Left ventricle myocardium inferior (tissue), 1 donor: ENCODE measurements at regions not wholly inside any gene's neighbourhood (a gene's known extent, or its start where the extent isn't known, plus 50 kb on each side); places are given as distances from the start of the nearest gene placed in this dataset.
"Not testable (repeated sequence)": the region's sequence is repeated elsewhere in the genome, so short reads cannot be mapped to it uniquely, and the experiment has no call there.

Experiments used
- DNase-seq: peaks from one replicate; pipeline ENCODE4 v3.0.0-alpha.2; 2020
- H3K27ac ChIP-seq: fragments of 200-600 bp; replicated peaks from 2 replicates; pipeline ENCODE4 v1.8.0; 2021
- H3K27me3 ChIP-seq: fragments of 200-600 bp; 2 replicates; pipeline ENCODE4 v1.8.0; 2021; ENCODE audit warnings: low read depth
- H3K36me3 ChIP-seq: fragments of 200-600 bp; 2 replicates; pipeline ENCODE4 v1.8.0; 2021
- H3K4me1 ChIP-seq: fragments of 200-600 bp; 2 replicates; pipeline ENCODE4 v1.8.0; 2021
- H3K4me3 ChIP-seq: fragments of 200-600 bp; 2 replicates; pipeline ENCODE4 v1.8.0; 2021; ENCODE audit warnings: mild to moderate bottlenecking, moderate library complexity
- H3K9me3 ChIP-seq: fragments of 200-600 bp; replicated peaks from 2 replicates; pipeline ENCODE4 v1.8.0; 2021
- intact Hi-C: fragments of 100-400 bp; cut with micrococcal nuclease; formaldehyde crosslinking; loops from one replicate; pipeline ENCODE4 v1.11.0; 2022
- TF ChIP-seq, protein P1 (sequence below): fragments of 200-600 bp; IDR thresholded peaks from 2 replicates; pipeline ENCODE4 v1.8.0; 2021; ENCODE audit warnings: antibody characterized with exemption, mild to moderate bottlenecking, borderline replicate concordance
- donor health status: DM: no; HTN: yes; CAD: no; lungs with severe emphysema.

DNA sequence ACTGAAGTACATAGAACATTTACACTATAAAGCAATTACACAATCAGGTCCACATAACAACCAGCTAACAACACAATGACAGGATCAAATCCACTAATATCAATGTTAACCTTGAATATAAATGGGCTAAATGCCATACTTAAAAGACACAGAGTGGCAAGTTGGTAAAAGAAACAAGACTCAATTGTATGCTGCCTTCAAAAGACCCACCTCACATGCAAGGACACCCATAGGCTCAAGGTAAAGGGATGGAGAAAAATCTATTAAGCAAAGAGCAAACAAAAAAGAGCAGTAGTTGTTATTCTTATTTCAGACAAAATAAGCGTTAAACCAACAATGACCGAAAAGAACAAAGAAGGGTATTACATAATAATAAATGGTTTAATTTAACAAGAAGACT is 183.3 kb downstream of the PYDC2 start:
- Histone ChIP-seq H3K36me3 (no peaks in the 10 kb centered on the region), H3K27ac (no peak overlapping the region), H3K4me1 (no peaks in the 10 kb centered on the region), H3K4me3 (no peak overlapping the region), H3K9me3 (peaks cover 24% of the 10 kb centered on the region), H3K27me3 (no peaks in the 10 kb centered on the region)
- intact Hi-C loops = no loop called here
- TF ChIP-seq, protein P1, sequence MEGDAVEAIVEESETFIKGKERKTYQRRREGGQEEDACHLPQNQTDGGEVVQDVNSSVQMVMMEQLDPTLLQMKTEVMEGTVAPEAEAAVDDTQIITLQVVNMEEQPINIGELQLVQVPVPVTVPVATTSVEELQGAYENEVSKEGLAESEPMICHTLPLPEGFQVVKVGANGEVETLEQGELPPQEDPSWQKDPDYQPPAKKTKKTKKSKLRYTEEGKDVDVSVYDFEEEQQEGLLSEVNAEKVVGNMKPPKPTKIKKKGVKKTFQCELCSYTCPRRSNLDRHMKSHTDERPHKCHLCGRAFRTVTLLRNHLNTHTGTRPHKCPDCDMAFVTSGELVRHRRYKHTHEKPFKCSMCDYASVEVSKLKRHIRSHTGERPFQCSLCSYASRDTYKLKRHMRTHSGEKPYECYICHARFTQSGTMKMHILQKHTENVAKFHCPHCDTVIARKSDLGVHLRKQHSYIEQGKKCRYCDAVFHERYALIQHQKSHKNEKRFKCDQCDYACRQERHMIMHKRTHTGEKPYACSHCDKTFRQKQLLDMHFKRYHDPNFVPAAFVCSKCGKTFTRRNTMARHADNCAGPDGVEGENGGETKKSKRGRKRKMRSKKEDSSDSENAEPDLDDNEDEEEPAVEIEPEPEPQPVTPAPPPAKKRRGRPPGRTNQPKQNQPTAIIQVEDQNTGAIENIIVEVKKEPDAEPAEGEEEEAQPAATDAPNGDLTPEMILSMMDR = no peak
- no peak for DNase-seq

DNA sequence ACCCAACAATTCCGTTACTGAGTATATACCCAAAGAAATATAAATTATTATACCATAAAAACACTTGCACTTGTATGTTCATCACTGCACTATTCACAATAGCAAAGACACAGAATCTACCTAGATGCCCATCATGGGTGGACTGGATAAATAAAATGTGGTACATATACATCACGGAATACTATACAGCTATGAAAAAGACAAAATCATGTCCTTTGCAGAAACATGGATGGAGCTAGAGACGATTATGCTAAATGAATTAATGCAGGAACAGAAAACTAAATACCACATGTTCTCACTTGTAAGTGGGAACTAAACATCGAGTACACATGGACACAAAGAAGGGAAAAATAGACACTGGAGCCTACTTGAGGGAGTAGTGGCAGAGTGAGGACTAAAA is 185.3 kb downstream of the PYDC2 start:
- TF ChIP-seq, protein P1 = no peak
- no peak for DNase-seq
- Histone ChIP-seq H3K27me3 (no peaks in the 10 kb centered on the region), H3K4me1 (no peaks in the 10 kb centered on the region), H3K9me3 (peaks cover 30% of the 10 kb centered on the region), H3K36me3 (no peaks in the 10 kb centered on the region), H3K4me3 (no peak overlapping the region), H3K27ac (no peak overlapping the region)
- intact Hi-C loops = no loop called here

DNA sequence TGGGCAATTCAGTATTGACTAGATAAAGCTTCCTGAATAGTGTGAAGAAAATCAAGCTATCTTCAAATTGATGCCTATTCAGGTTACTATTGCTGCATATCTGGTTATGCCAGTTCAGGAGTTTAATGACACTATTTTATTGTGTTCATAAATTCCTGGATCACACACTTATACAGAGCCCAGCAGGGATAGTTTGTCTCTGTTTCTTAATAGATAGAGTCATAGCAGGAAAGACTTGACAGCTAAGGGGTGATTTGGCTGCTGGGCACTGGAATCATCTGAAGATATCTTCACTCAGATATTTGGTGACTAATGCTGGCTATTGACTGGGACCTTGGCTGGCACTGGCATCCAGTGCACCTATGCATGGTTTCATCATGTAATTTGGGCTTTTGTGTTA is 187.8 kb downstream of the PYDC2 start:
- no peak overlapping the region for H3K27ac ChIP-seq
- no peaks in the 10 kb centered on the region for H3K4me1 ChIP-seq
- no peak overlapping the region for H3K4me3 ChIP-seq
- H3K9me3 ChIP-seq = peaks cover 39% of the 10 kb centered on the region
- H3K36me3 ChIP-seq = no peaks in the 10 kb centered on the region
- DNase-seq = no peak
- intact Hi-C loops = no loop called here
- TF ChIP-seq, protein P1 = no peak
- no peaks in the 10 kb centered on the region for H3K27me3 ChIP-seq

DNA sequence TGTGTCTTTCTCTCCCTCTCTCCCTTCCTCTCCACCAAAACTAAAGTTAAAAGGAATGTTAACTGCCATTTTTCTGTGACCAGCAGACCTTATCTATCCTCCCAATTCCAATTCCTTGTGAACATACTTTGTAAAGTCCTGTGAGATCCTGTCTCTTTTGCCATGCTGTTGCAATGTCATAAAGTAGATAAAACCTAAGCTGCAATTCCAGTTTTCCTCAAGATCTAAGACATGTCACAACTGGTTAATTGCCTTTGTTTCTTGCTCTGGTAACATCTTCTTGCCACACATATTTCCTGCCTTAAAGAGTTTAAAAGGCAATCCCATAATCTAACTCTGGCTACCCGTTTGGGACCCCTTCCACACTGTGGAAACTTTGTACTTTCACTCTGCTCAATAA is 188.7 kb downstream of the PYDC2 start:
- TF ChIP-seq, protein P1 = no peak
- intact Hi-C loops = no loop called here
- H3K9me3 ChIP-seq = peaks cover 35% of the 10 kb centered on the region
- DNase-seq = no peak
- no peak overlapping the region for H3K27ac ChIP-seq
- H3K4me1 ChIP-seq = no peaks in the 10 kb centered on the region
- H3K36me3 ChIP-seq = no peaks in the 10 kb centered on the region
- H3K4me3 ChIP-seq = no peak overlapping the region
- no peaks in the 10 kb centered on the region for H3K27me3 ChIP-seq

DNA sequence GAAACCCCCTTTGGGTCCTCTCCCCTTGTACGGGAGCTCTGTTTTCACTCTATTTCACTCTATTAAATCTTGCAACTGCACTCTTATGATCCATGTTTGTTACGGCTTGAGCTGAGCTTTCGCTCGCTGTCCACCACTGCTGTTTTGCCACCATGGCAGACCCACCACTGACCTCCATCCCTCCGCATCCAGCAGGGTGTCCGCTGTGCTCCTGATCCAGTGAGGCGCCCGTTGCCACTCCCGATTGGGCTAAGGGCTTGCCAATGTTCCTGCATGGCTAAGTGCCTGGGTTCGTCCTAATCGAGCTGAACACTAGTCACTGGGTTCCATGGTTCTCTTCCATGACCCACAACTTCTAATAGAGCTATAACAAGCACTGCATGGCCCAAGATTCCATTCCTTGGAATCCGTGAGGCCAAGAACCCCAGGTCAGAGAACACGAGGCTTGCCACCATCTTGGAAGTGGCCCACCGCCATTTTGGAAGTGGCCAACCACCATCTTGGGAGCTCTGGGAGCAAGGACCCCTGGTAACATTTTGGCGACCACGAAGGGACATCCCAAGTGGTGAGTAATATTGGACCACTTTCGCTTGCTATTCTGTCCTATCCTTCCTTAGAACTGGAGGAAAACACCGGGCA is 197.9 kb downstream of the PYDC2 start:
- H3K27ac ChIP-seq, intact Hi-C loops, H3K36me3 ChIP-seq, H3K4me1 ChIP-seq, DNase-seq, H3K4me3 ChIP-seq, H3K27me3 ChIP-seq: not testable (repeated sequence)
- H3K9me3 ChIP-seq = peaks cover 19% of the 10 kb centered on the region

DNA sequence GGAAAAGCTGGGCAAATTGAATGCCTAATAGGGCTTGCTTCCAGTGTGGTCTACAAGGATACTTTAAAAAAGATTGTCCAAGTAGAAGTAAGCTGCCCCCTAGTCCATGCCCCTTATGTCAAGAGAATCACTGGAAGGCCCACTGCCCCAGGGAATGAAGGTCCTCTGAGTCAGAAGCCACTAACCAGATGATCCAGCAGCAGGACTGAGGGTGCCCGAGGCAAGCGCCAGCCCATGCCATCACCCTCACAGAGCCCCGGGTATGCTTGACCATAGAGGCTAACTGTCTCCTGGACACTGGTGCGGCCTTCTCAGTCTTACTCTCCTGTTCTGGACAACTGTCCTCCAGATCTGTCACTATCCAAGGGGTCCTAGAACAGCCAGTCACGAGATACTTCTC is 201.2 kb downstream of the PYDC2 start:
- H3K27me3 ChIP-seq, intact Hi-C loops, H3K36me3 ChIP-seq, H3K4me3 ChIP-seq, H3K27ac ChIP-seq, H3K9me3 ChIP-seq, H3K4me1 ChIP-seq, DNase-seq: not testable (repeated sequence)
